Esophagus squamous epithelium (tissue), 4 donors: ENCODE measurements at regions not wholly inside any gene's neighbourhood (a gene's known extent, or its start where the extent isn't known, plus 50 kb on each side); places are given as distances from the start of the nearest gene placed in this dataset.

Source experiments
- POLR2A ChIP-seq, 4 donors: fragments of 450-650 bp; IDR thresholded peaks; one replicate each; pipeline ENCODE4 v1.6.1; 2017; ENCODE audit warnings: antibody characterized with exemption in 4 of 4, mild to moderate bottlenecking in 4 of 4, moderate library complexity in 3 of 4
- TF ChIP-seq, protein P1 (sequence below), 6 experiments: fragments of 450-650 bp in 4 of 6; fragments of 200-600 bp in 2 of 6; sonication (generic) in 2 of 6; IDR thresholded peaks; one replicate each; pipeline ENCODE4 v1.5.1; 2016 to 2019; ENCODE audit warnings: antibody characterized with exemption in 6 of 6, mild to moderate bottlenecking in 4 of 6, moderate library complexity in 4 of 6

- TF ChIP-seq, protein P1, sequence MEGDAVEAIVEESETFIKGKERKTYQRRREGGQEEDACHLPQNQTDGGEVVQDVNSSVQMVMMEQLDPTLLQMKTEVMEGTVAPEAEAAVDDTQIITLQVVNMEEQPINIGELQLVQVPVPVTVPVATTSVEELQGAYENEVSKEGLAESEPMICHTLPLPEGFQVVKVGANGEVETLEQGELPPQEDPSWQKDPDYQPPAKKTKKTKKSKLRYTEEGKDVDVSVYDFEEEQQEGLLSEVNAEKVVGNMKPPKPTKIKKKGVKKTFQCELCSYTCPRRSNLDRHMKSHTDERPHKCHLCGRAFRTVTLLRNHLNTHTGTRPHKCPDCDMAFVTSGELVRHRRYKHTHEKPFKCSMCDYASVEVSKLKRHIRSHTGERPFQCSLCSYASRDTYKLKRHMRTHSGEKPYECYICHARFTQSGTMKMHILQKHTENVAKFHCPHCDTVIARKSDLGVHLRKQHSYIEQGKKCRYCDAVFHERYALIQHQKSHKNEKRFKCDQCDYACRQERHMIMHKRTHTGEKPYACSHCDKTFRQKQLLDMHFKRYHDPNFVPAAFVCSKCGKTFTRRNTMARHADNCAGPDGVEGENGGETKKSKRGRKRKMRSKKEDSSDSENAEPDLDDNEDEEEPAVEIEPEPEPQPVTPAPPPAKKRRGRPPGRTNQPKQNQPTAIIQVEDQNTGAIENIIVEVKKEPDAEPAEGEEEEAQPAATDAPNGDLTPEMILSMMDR (IDR thresholded peaks at IDR 0.05), result no peak
- TF ChIP-seq POLR2A (IDR thresholded peaks at IDR 0.05), result no peak
Measured at GRCh38 chr2:74768401-74768914, 65.5 kb upstream of the HK2 start.
